GM12878 (cell line): ENCODE measurements at regions not wholly inside any gene's neighbourhood (a gene's known extent, or its start where the extent isn't known, plus 50 kb on each side); places are given as distances from the start of the nearest gene placed in this dataset.

Experiments used
- ATAC-seq: fragments of 200-7000 bp; cut with Tn5 transposase; 3 replicates; pipeline ENCODE4 v1.9.1; 2020; ENCODE audit warnings: mild to moderate bottlenecking, moderate library complexity
- BruUV-seq: library from RNA; stranded (reverse); fragments of 400-500 nt; replicated peaks from 2 replicates; lab custom pipeline; 2021; lab: Mats Ljungman, UMichigan
- CTCF ChIA-PET: fragments of 300-600 bp; sonication (Branson Sonifier 250); formaldehyde crosslinking; extraction: SDS; loops from one replicate; lab custom pipeline; 2021; ENCODE audit warnings: inconsistent platforms; lab: Yijun Ruan, JAX
- POLR2A ChIA-PET: fragments of 350-600 bp; formaldehyde crosslinking; extraction: SDS; loops from one replicate; lab custom pipeline; 2021; ENCODE audit warnings: inconsistent platforms; lab: Charles Lee
- RAD21 ChIA-PET: fragments of 300-600 bp; sonication (Branson Sonifier 250); formaldehyde crosslinking; loops from one replicate; lab custom pipeline; 2023; ENCODE audit warnings: antibody characterized with exemption; ENCODE audit not compliant: unreplicated experiment; lab: Charles Lee
- SMC1A ChIA-PET: fragments of 300-600 bp; sonication (Branson Sonifier 250); formaldehyde crosslinking; loops from one replicate; lab custom pipeline; 2023; ENCODE audit not compliant: unreplicated experiment, uncharacterized antibody; lab: Charles Lee
- DNase-seq: peaks from one replicate; pipeline ENCODE4 v3.0.0-alpha.2; 2011; ENCODE audit warnings: low read depth, low spot score
- FAIRE-seq: peaks from 3 replicates; lab custom pipeline; 2011; peaks lifted over from hg19 to GRCh38; lab: Jason Lieb, UNC
- H2AFZ ChIP-seq: 2 replicates; pipeline ENCODE4 v1.6.0; 2011; ENCODE audit warnings: low read depth, low read length, control low read depth; ENCODE audit not compliant: control insufficient read depth
- H3K27ac ChIP-seq: 2 replicates; pipeline ENCODE4 v1.5.1; 2011; ENCODE audit warnings: control low read depth; ENCODE audit not compliant: control insufficient read depth, insufficient read depth
- H3K27me3 ChIP-seq, 2 experiments: replicated peaks in 1 of 2; 2 replicates each; pipeline versions ENCODE4 v1.6.0 to v1.6.1; 2011; ENCODE audit warnings: low read length in 1 of 2; ENCODE audit not compliant: control insufficient read depth in 2 of 2, insufficient read depth in 2 of 2
- H3K36me3 ChIP-seq, 2 experiments: 2 replicates each; pipeline ENCODE4 v1.5.1; 2011; ENCODE audit warnings: low read length in 1 of 2; ENCODE audit not compliant: control insufficient read depth in 2 of 2, insufficient read depth in 2 of 2
- H3K4me1 ChIP-seq: 2 replicates; pipeline ENCODE4 v1.6.1; 2011; ENCODE audit warnings: mild to moderate bottlenecking, low read length, moderate library complexity, mixed read lengths; ENCODE audit not compliant: control insufficient read depth, insufficient read depth
- H3K4me2 ChIP-seq: 2 replicates; pipeline ENCODE4 v1.6.0; 2011; ENCODE audit warnings: control low read depth; ENCODE audit not compliant: control insufficient read depth, insufficient read depth
- H3K4me3 ChIP-seq: fragments of 200-600 bp; sonication (generic); 2 replicates; pipeline ENCODE4 v1.5.1; 2016
- H3K79me2 ChIP-seq: 2 replicates; pipeline ENCODE4 v1.6.0; 2011; ENCODE audit warnings: low read length; ENCODE audit not compliant: control insufficient read depth, insufficient read depth
- H3K9ac ChIP-seq: 2 replicates; pipeline ENCODE4 v1.8.0; 2011; ENCODE audit warnings: low read length, control low read depth, mixed read lengths; ENCODE audit not compliant: control insufficient read depth, insufficient read depth
- H3K9me3 ChIP-seq: replicated peaks from 3 replicates; pipeline ENCODE4 v1.5.1; 2011; ENCODE audit warnings: mild to moderate bottlenecking, low read length; ENCODE audit not compliant: control insufficient read depth, insufficient read depth
- H4K20me1 ChIP-seq: 2 replicates; pipeline ENCODE4 v1.6.0; 2011; ENCODE audit not compliant: control insufficient read depth, insufficient read depth
- ELK1 ChIP-seq: IDR thresholded peaks from 2 replicates; pipeline ENCODE4 v1.6.1; 2012; ENCODE audit warnings: low read depth, low read length, improper control_type of control experiment
- NRF1 ChIP-seq: conservative IDR thresholded peaks from 2 replicates; pipeline ENCODE4 v1.6.1; 2011; ENCODE audit warnings: mild to moderate bottlenecking, low read depth, low read length, improper control_type of control experiment
- PAX5 ChIP-seq: IDR thresholded peaks from 2 replicates; pipeline ENCODE4 v1.6.1; 2011; ENCODE audit warnings: low read depth, low read length, borderline replicate concordance
- SIN3A ChIP-seq: IDR thresholded peaks from 2 replicates; pipeline ENCODE4 v1.6.1; 2012; ENCODE audit warnings: low read depth, low read length, improper control_type of control experiment
- SP1 ChIP-seq: IDR thresholded peaks from one replicate; pipeline ENCODE4 v1.6.1; 2011; ENCODE audit warnings: low read depth, low read length
- ZNF24 ChIP-seq: fragments of 450-650 bp; IDR thresholded peaks from 2 replicates; pipeline ENCODE4 v1.6.1; 2017; ENCODE audit warnings: antibody characterized with exemption, mild to moderate bottlenecking
- WGBS: methylation state at CpG from one replicate; pipeline ENCODE4 v1.1.6; 2016; ENCODE audit warnings: low lambda C conversion rate; ENCODE audit not compliant: insufficient replicate concordance, insufficient coverage; ENCODE audit errors: missing lambda C conversion rate; 5-methylcytosine and 5-hydroxymethylcytosine counted together
- in situ Hi-C: fragments of 300-500 bp; cut with MboI; formaldehyde crosslinking; loops from 9 replicates; pipeline ENCODE4 v1.14.3; 2018; ENCODE audit warnings: mixed read lengths
- intact Hi-C: fragments of 100-400 bp; cut with micrococcal nuclease; formaldehyde crosslinking; loops from one replicate; pipeline ENCODE4 v1.14.2; 2022; ENCODE audit not compliant: unreplicated experiment
- TF ChIP-seq, protein P1 (sequence below): fragments of 450-650 bp; IDR thresholded peaks from 2 replicates; pipeline ENCODE4 v1.6.1; 2016; ENCODE audit warnings: mild to moderate bottlenecking
- TF ChIP-seq, protein P2 (sequence below): fragments of 450-650 bp; IDR thresholded peaks from 2 replicates; pipeline ENCODE4 v1.6.1; 2016; ENCODE audit warnings: mild to moderate bottlenecking, moderate library complexity, borderline replicate concordance

DNA sequence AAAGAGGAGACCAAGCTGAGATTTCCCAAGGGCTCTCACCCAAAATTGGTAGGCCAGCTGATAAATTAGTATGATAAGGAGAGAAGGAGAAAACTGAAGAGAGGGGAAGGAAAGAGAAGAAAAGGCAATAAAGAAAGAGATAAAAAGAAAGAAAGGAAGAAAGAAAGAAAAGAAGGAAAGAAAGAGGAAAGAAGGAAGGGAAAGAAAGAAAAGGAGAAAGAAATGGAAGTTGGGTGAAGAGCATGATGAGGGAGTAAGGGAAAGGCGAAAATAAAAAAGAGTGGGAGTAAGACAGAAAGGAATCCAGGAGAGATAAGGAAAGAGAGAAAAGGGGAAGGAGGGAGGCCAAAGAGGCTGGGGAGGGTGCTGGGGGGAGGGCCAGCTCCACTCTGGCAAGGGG, 95.4 kb downstream of the MRM1 start:
- DNase-seq = no peak
- FAIRE-seq = no peak
- in situ Hi-C loops = no loop called here
- Histone ChIP-seq H3K9me3 (no peaks in the 10 kb centered on the region), H3K36me3 (no peaks in the 10 kb centered on the region), H3K27me3 (no peaks in the 10 kb centered on the region; a peak in 2 of 4 replicates), H3K27ac (no peak overlapping the region), H3K9ac (no peak overlapping the region), H3K79me2 (no peaks in the 10 kb centered on the region), H3K4me2 (no peak overlapping the region), H4K20me1 (no peaks in the 10 kb centered on the region), H3K4me3 (no peak overlapping the region), H2AFZ (no peak overlapping the region), H3K4me1 (no peaks in the 10 kb centered on the region)
- ChIA-PET CTCF (no interaction called here), SMC1A (no interaction called here), RAD21 (interaction anchor here (0.6 kb wide), 1 partner anchor 94 kb away, joined by 3 read pairs; no protein-coding TSS in a partner anchor), POLR2A (interaction anchor here (0.7 kb wide), 1 partner anchor 14 kb away, joined by 3 read pairs; no protein-coding TSS in a partner anchor)
- no TSS peak for BruUV-seq
- intact Hi-C loops = no loop called here
- ATAC-seq = no peak
- no peak for TF ChIP-seq ZNF24
- TF ChIP-seq, protein P1, sequence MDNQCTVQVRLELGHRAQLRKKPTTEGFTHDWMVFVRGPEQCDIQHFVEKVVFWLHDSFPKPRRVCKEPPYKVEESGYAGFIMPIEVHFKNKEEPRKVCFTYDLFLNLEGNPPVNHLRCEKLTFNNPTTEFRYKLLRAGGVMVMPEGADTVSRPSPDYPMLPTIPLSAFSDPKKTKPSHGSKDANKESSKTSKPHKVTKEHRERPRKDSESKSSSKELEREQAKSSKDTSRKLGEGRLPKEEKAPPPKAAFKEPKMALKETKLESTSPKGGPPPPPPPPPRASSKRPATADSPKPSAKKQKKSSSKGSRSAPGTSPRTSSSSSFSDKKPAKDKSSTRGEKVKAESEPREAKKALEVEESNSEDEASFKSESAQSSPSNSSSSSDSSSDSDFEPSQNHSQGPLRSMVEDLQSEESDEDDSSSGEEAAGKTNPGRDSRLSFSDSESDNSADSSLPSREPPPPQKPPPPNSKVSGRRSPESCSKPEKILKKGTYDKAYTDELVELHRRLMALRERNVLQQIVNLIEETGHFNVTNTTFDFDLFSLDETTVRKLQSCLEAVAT = no peak
- TF ChIP-seq SP1 = no peak
- TF ChIP-seq PAX5 = no peak
- TF ChIP-seq NRF1 = no peak
- TF ChIP-seq, protein P2, sequence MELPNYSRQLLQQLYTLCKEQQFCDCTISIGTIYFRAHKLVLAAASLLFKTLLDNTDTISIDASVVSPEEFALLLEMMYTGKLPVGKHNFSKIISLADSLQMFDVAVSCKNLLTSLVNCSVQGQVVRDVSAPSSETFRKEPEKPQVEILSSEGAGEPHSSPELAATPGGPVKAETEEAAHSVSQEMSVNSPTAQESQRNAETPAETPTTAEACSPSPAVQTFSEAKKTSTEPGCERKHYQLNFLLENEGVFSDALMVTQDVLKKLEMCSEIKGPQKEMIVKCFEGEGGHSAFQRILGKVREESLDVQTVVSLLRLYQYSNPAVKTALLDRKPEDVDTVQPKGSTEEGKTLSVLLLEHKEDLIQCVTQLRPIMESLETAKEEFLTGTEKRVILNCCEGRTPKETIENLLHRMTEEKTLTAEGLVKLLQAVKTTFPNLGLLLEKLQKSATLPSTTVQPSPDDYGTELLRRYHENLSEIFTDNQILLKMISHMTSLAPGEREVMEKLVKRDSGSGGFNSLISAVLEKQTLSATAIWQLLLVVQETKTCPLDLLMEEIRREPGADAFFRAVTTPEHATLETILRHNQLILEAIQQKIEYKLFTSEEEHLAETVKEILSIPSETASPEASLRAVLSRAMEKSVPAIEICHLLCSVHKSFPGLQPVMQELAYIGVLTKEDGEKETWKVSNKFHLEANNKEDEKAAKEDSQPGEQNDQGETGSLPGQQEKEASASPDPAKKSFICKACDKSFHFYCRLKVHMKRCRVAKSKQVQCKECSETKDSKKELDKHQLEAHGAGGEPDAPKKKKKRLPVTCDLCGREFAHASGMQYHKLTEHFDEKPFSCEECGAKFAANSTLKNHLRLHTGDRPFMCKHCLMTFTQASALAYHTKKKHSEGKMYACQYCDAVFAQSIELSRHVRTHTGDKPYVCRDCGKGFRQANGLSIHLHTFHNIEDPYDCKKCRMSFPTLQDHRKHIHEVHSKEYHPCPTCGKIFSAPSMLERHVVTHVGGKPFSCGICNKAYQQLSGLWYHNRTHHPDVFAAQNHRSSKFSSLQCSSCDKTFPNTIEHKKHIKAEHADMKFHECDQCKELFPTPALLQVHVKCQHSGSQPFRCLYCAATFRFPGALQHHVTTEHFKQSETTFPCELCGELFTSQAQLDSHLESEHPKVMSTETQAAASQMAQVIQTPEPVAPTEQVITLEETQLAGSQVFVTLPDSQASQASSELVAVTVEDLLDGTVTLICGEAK = no peak
- TF ChIP-seq ELK1 = no peak
- TF ChIP-seq SIN3A = no peak
- 27% methylated on average over 1 of the region's 1 CpG for WGBS
